Neural cell (in vitro differentiated cells): ENCODE measurements at regions not wholly inside any gene's neighbourhood (a gene's known extent, or its start where the extent isn't known, plus 50 kb on each side); places are given as distances from the start of the nearest gene placed in this dataset.

ENCODE experiments used
- CTCF ChIP-seq: fragments of 450-650 bp; IDR thresholded peaks from 2 replicates; pipeline ENCODE4 v1.5.1; 2014; ENCODE audit warnings: antibody characterized with exemption, mild to moderate bottlenecking, moderate library complexity; ENCODE audit not compliant: poor library complexity, severe bottlenecking
- EP300 ChIP-seq: fragments of 450-650 bp; conservative IDR thresholded peaks from 2 replicates; pipeline ENCODE4 v1.6.1; 2014; ENCODE audit warnings: antibody characterized with exemption, mild to moderate bottlenecking, moderate library complexity; ENCODE audit not compliant: poor library complexity, severe bottlenecking
- EZH2 ChIP-seq: fragments of 200-600, 300-800 bp; shearing (Covaris generic), sonication (generic); IDR thresholded peaks from 2 replicates; pipeline ENCODE4 v1.6.1; 2014; ENCODE audit warnings: antibody characterized with exemption, low read length, borderline replicate concordance, mild to moderate bottlenecking; ENCODE audit not compliant: insufficient read depth, poor library complexity, severe bottlenecking

DNA sequence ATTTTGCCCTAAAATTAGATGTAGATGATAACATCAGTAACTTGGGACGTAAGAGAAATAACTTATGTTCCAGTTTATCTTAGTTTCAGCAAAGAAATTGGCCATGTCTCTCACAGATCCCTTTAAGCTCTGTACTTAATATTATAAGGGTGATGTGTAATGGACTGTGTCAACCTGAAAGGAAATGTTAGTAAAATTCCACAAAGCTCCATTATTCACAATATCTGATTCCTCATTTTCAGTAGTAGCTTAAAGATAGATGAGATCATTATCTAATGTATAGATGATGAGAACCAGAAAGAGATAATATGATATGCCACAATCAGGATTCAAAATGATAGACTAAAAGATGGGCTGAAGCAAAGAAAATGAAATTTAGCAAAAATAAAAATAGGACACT is 316.8 kb upstream of the CHRM2 start:
- TF ChIP-seq CTCF (no peak), EZH2 (no peak), EP300 (no peak)
